CD14-positive monocyte (primary cell): ENCODE measurements at regions not wholly inside any gene's neighbourhood (a gene's known extent, or its start where the extent isn't known, plus 50 kb on each side); places are given as distances from the start of the nearest gene placed in this dataset.
A peak's percentile ranks its signal among the peaks of the same experiment; 100 is the strongest.

Experiments
- DNase-seq, 3 donors: peaks; one replicate each; pipeline ENCODE4 v3.0.0-alpha.2; 2011 to 2022
- H2AFZ ChIP-seq: 2 replicates; pipeline ENCODE4 v1.6.0; 2012; ENCODE audit warnings: mild to moderate bottlenecking, low read depth, low read length, inconsistent platforms; ENCODE audit not compliant: insufficient read depth, poor library complexity, severe bottlenecking
- H3K27ac ChIP-seq, 2 donors: 1 replicate in 1 of 2; 2 replicates in 1 of 2; pipeline ENCODE4 v1.5.1; 2012 to 2013; ENCODE audit warnings: low read length in 2 of 2, control low read depth in 1 of 2, inconsistent platforms in 1 of 2, low read depth in 1 of 2, mild to moderate bottlenecking in 1 of 2
- H3K27me3 ChIP-seq, 2 donors: one replicate each; pipeline versions ENCODE4 v1.6.0 to v1.6.1; 2011 to 2013; ENCODE audit warnings: low read length in 2 of 2; ENCODE audit not compliant: control insufficient read depth in 2 of 2, insufficient read depth in 2 of 2
- H3K36me3 ChIP-seq, 2 donors: replicated peaks in 1 of 2; 1 replicate in 1 of 2; 2 replicates in 1 of 2; pipeline versions ENCODE4 v1.5.1 to v1.6.1; 2012 to 2013; ENCODE audit warnings: low read length in 2 of 2, control low read depth in 1 of 2, inconsistent platforms in 1 of 2, mild to moderate bottlenecking in 1 of 2; ENCODE audit not compliant: insufficient read depth in 2 of 2, control insufficient read depth in 1 of 2
- H3K4me1 ChIP-seq, 2 donors: 1 replicate in 1 of 2; 2 replicates in 1 of 2; pipeline versions ENCODE4 v1.5.1 to v1.6.1; 2012 to 2013; ENCODE audit warnings: low read length in 2 of 2, control low read depth in 1 of 2, inconsistent platforms in 1 of 2, mild to moderate bottlenecking in 1 of 2, moderate library complexity in 1 of 2; ENCODE audit not compliant: insufficient read depth in 2 of 2, control insufficient read depth in 1 of 2
- H3K4me2 ChIP-seq: replicated peaks from 2 replicates; pipeline ENCODE3; 2012; ENCODE audit warnings: low read length, moderate library complexity, mild to moderate bottlenecking; ENCODE audit not compliant: poor library complexity, severe bottlenecking; ENCODE audit errors: extremely low read depth
- H3K4me3 ChIP-seq, 3 experiments: fragments of 200-600 bp in 1 of 3; sonication (generic) in 1 of 3; replicated peaks in 1 of 3; 1 replicate in 2 of 3; 2 replicates in 1 of 3; pipeline ENCODE4 v1.5.1; 2011 to 2013; ENCODE audit warnings: low read length in 3 of 3, mild to moderate bottlenecking in 3 of 3, control low read depth in 2 of 3, low read depth in 2 of 3, inconsistent platforms in 1 of 3, moderate library complexity in 1 of 3
- H3K79me2 ChIP-seq: 2 replicates; pipeline ENCODE4 v1.6.0; 2012; ENCODE audit warnings: mild to moderate bottlenecking, control low read depth, inconsistent platforms, low read length, moderate library complexity; ENCODE audit not compliant: insufficient read depth
- H3K9ac ChIP-seq: 2 replicates; pipeline ENCODE4 v1.6.0; 2017; ENCODE audit warnings: low read length, mild to moderate bottlenecking; ENCODE audit not compliant: insufficient read depth, poor library complexity, severe bottlenecking
- H3K9me3 ChIP-seq, 2 donors: replicated peaks in 1 of 2; 1 replicate in 1 of 2; 2 replicates in 1 of 2; pipeline versions ENCODE4 v1.5.1 to v1.6.1; 2012 to 2013; ENCODE audit warnings: low read length in 2 of 2, control low read depth in 1 of 2; ENCODE audit not compliant: control insufficient read depth in 1 of 2, insufficient read depth in 1 of 2
- H4K20me1 ChIP-seq: 2 replicates; pipeline ENCODE4 v1.6.0; 2012; ENCODE audit warnings: mild to moderate bottlenecking, low read length, control low read depth, moderate library complexity; ENCODE audit not compliant: insufficient read depth
- H3K27ac Mint-ChIP-seq, 7 donors: one replicate each; pipeline ENCODE4 v1.8.0; 2020; ENCODE audit warnings: mild to moderate bottlenecking in 7 of 7, mixed read lengths in 7 of 7, moderate library complexity in 6 of 7, inconsistent platforms in 2 of 7
- H3K27me3 Mint-ChIP-seq, 3 donors: one replicate each; pipeline ENCODE4 v1.8.0; 2021 to 2022; ENCODE audit warnings: low read depth in 3 of 3, mild to moderate bottlenecking in 3 of 3, mixed read lengths in 3 of 3, moderate library complexity in 3 of 3, inconsistent platforms in 1 of 3
- H3K36me3 Mint-ChIP-seq, 2 donors: one replicate each; pipeline ENCODE4 v1.8.0; 2020; ENCODE audit warnings: mixed read lengths in 2 of 2, inconsistent platforms in 1 of 2, mild to moderate bottlenecking in 1 of 2
- H3K4me1 Mint-ChIP-seq: one replicate; pipeline ENCODE4 v1.8.0; 2020; ENCODE audit warnings: mild to moderate bottlenecking, mixed read lengths
- H3K4me3 Mint-ChIP-seq, 2 donors: one replicate each; pipeline ENCODE4 v1.8.0; 2020; ENCODE audit warnings: mild to moderate bottlenecking in 2 of 2, mixed read lengths in 2 of 2, moderate library complexity in 1 of 2
- H3K9me3 Mint-ChIP-seq, 7 donors: one replicate each; pipeline ENCODE4 v1.8.0; 2020 to 2022; ENCODE audit warnings: mixed read lengths in 7 of 7, mild to moderate bottlenecking in 6 of 7, moderate library complexity in 6 of 7, inconsistent platforms in 2 of 7
- CTCF ChIP-seq: fragments of 200-600 bp; IDR thresholded peaks from one replicate; pipeline ENCODE4 v1.8.0; 2022; ENCODE audit warnings: antibody characterized with exemption, mild to moderate bottlenecking
- WGBS: methylation state at CpG from one replicate; pipeline ENCODE4 v1.1.5; 2013; ENCODE audit warnings: missing lambda C conversion rate; ENCODE audit not compliant: insufficient coverage; 5-methylcytosine and 5-hydroxymethylcytosine counted together
- intact Hi-C, 2 donors: fragments of 100-400 bp; cut with micrococcal nuclease; formaldehyde crosslinking; loops; one replicate each; pipeline versions ENCODE4 v1.15.0 to v1.15.1; 2023

- intact Hi-C loops, result no loop called here
- peaks cover 2 to 4% (median 4%) of the 10 kb centered on the region in 3 donors for H3K27me3 Mint-ChIP-seq
- no peaks in the 10 kb centered on the region for H3K9me3 Mint-ChIP-seq
- Histone ChIP-seq H3K4me3 (no peak overlapping the region), H3K79me2 (no peaks in the 10 kb centered on the region), H3K9ac (no peak overlapping the region), H3K27ac (no peak overlapping the region), H3K9me3 (no peaks in the 10 kb centered on the region), H2AFZ (no peak overlapping the region), H3K27me3 (no peaks in the 10 kb centered on the region), H4K20me1 (no peaks in the 10 kb centered on the region), H3K4me2 (no peak overlapping the region), H3K4me1 (no peaks in the 10 kb centered on the region), H3K36me3 (no peaks in the 10 kb centered on the region)
- peak overlapping the region in 1 of 7 donors; percentile 46 for H3K27ac Mint-ChIP-seq
- H3K4me1 Mint-ChIP-seq, result no peaks in the 10 kb centered on the region
- H3K4me3 Mint-ChIP-seq, result no peak overlapping the region
- no peak for TF ChIP-seq CTCF
- 78% methylated on average over 5 of the region's 6 CpGs for WGBS
- no peaks in the 10 kb centered on the region for H3K36me3 Mint-ChIP-seq
- DNase-seq, result no peak
These were observed 607.1 kb downstream of the TBC1D22A start for GRCh38 chr22:47369431-47370015.

- no peaks in the 10 kb centered on the region for H4K20me1 ChIP-seq
- Mint-ChIP-seq H3K9me3 (peaks cover 0 to 3% (median 0%) of the 10 kb centered on the region in 7 donors), H3K4me3 (no peak overlapping the region), H3K36me3 (no peaks in the 10 kb centered on the region), H3K27me3 (peaks cover 2 to 4% (median 4%) of the 10 kb centered on the region in 3 donors), H3K4me1 (no peaks in the 10 kb centered on the region), H3K27ac (no peak overlapping the region)
- H3K4me3 ChIP-seq, result no peak overlapping the region
- 100% methylated on average over 4 of the region's 8 CpGs for WGBS
- peaks cover 0 to 3% of the 10 kb centered on the region in 2 donors for H3K9me3 ChIP-seq
- H2AFZ ChIP-seq, result no peak overlapping the region
- no peaks in the 10 kb centered on the region for H3K27me3 ChIP-seq
- H3K9ac ChIP-seq, result no peak overlapping the region
- intact Hi-C loops, result no loop called here
- TF ChIP-seq CTCF, result no peak
- H3K36me3 ChIP-seq, result no peaks in the 10 kb centered on the region
- no peaks in the 10 kb centered on the region for H3K4me1 ChIP-seq
- DNase-seq, result no peak
- H3K4me2 ChIP-seq, result no peak overlapping the region
- no peaks in the 10 kb centered on the region for H3K79me2 ChIP-seq
- H3K27ac ChIP-seq, result no peak overlapping the region
These were observed 606.6 kb downstream of the TBC1D22A start for GRCh38 chr22:47369020-47369419.
